ENCODE measurements at regions not wholly inside any gene's neighbourhood (a gene's known extent, or its start where the extent isn't known, plus 50 kb on each side); places are given as distances from the start of the nearest gene placed in this dataset.

GRCh38 chr1:72759486-72759885 lies 477.1 kb upstream of the NEGR1 start:
- TF ChIP-seq ZNF70 (CRISPR knock-in tag; IDR thresholded peaks at IDR 0.05) = no peak
- TF ChIP-seq PPARA (CRISPR knock-in tag; IDR thresholded peaks at IDR 0.05; ENCODE audit: borderline replicate concordance) = no peak
- no peak for TF ChIP-seq SNAI2 (CRISPR knock-in tag; IDR thresholded peaks at IDR 0.05)
- TF ChIP-seq, protein P1, sequence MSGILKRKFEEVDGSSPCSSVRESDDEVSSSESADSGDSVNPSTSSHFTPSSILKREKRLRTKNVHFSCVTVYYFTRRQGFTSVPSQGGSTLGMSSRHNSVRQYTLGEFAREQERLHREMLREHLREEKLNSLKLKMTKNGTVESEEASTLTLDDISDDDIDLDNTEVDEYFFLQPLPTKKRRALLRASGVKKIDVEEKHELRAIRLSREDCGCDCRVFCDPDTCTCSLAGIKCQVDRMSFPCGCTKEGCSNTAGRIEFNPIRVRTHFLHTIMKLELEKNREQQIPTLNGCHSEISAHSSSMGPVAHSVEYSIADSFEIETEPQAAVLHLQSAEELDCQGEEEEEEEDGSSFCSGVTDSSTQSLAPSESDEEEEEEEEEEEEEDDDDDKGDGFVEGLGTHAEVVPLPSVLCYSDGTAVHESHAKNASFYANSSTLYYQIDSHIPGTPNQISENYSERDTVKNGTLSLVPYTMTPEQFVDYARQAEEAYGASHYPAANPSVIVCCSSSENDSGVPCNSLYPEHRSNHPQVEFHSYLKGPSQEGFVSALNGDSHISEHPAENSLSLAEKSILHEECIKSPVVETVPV (CRISPR knock-in tag; IDR thresholded peaks at IDR 0.05) = no peak
- no peak for TF ChIP-seq GLIS3 (CRISPR knock-in tag; IDR thresholded peaks at IDR 0.05)
- no peak for TF ChIP-seq ZFP3 (CRISPR knock-in tag; IDR thresholded peaks at IDR 0.05)
- no peak for TF ChIP-seq ZC3H10 (CRISPR knock-in tag; IDR thresholded peaks at IDR 0.05)
- TF ChIP-seq ZNF565 (CRISPR knock-in tag; conservative IDR thresholded peaks at IDR 0.05; ENCODE audit: low read depth) = no peak
- TF ChIP-seq ISL1 (CRISPR knock-in tag; IDR thresholded peaks at IDR 0.05) = no peak
- no peak for TF ChIP-seq RARB (CRISPR knock-in tag; IDR thresholded peaks at IDR 0.05)
- no peak for TF ChIP-seq ZNF8 (CRISPR knock-in tag; IDR thresholded peaks at IDR 0.05)
- TF ChIP-seq, protein P2, sequence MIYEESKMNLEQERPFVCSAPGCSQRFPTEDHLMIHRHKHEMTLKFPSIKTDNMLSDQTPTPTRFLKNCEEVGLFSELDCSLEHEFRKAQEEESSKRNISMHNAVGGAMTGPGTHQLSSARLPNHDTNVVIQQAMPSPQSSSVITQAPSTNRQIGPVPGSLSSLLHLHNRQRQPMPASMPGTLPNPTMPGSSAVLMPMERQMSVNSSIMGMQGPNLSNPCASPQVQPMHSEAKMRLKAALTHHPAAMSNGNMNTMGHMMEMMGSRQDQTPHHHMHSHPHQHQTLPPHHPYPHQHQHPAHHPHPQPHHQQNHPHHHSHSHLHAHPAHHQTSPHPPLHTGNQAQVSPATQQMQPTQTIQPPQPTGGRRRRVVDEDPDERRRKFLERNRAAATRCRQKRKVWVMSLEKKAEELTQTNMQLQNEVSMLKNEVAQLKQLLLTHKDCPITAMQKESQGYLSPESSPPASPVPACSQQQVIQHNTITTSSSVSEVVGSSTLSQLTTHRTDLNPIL (CRISPR knock-in tag; IDR thresholded peaks at IDR 0.05; ENCODE audit: low read depth) = no peak
- no peak for TF ChIP-seq ARNTL (CRISPR knock-in tag; IDR thresholded peaks at IDR 0.05; ENCODE audit: borderline replicate concordance, low read depth)
- TF ChIP-seq BACH2 (CRISPR knock-in tag; IDR thresholded peaks at IDR 0.05; ENCODE audit: borderline replicate concordance) = no peak
- TF ChIP-seq POU6F1 (CRISPR knock-in tag; IDR thresholded peaks at IDR 0.05; ENCODE audit: borderline replicate concordance, low read depth) = no peak
- TF ChIP-seq TCF4 (CRISPR knock-in tag; IDR thresholded peaks at IDR 0.05; ENCODE audit: borderline replicate concordance) = no peak
- TF ChIP-seq, protein P3, sequence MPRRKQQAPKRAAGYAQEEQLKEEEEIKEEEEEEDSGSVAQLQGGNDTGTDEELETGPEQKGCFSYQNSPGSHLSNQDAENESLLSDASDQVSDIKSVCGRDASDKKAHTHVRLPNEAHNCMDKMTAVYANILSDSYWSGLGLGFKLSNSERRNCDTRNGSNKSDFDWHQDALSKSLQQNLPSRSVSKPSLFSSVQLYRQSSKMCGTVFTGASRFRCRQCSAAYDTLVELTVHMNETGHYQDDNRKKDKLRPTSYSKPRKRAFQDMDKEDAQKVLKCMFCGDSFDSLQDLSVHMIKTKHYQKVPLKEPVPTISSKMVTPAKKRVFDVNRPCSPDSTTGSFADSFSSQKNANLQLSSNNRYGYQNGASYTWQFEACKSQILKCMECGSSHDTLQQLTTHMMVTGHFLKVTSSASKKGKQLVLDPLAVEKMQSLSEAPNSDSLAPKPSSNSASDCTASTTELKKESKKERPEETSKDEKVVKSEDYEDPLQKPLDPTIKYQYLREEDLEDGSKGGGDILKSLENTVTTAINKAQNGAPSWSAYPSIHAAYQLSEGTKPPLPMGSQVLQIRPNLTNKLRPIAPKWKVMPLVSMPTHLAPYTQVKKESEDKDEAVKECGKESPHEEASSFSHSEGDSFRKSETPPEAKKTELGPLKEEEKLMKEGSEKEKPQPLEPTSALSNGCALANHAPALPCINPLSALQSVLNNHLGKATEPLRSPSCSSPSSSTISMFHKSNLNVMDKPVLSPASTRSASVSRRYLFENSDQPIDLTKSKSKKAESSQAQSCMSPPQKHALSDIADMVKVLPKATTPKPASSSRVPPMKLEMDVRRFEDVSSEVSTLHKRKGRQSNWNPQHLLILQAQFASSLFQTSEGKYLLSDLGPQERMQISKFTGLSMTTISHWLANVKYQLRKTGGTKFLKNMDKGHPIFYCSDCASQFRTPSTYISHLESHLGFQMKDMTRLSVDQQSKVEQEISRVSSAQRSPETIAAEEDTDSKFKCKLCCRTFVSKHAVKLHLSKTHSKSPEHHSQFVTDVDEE (CRISPR knock-in tag; IDR thresholded peaks at IDR 0.05) = no peak
- no peak for ATAC-seq

DNA sequence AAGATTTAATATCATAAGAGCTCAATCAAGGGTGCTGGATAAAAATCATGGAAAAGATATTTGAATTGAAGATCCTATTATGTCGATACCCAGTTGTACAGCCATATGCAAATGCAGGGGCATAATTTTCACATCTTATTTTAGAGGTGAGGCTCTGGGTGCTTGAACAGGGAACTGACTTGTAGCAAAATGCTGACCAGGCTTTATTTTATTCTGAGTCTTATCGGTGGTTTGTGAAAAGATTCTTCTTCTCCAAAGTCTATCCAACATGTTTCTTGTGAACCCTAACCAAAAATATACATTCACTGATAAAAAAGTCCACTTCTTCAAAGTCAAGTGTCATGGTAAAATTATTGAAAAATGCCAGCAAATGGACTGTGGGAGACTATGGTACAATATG lies 475.5 kb upstream of the NEGR1 start:
- no peak for ATAC-seq
- TF ChIP-seq OSR1 (CRISPR knock-in tag; IDR thresholded peaks at IDR 0.05) = no peak
- TF ChIP-seq ISL1 (CRISPR knock-in tag; IDR thresholded peaks at IDR 0.05) = no peak
- TF ChIP-seq, protein P3 (CRISPR knock-in tag; IDR thresholded peaks at IDR 0.05) = no peak
- no peak for TF ChIP-seq PATZ1 (CRISPR knock-in tag; IDR thresholded peaks at IDR 0.05; ENCODE audit: borderline replicate concordance)
- no peak for TF ChIP-seq TCF4 (CRISPR knock-in tag; IDR thresholded peaks at IDR 0.05; ENCODE audit: borderline replicate concordance)
- TF ChIP-seq RARB (CRISPR knock-in tag; IDR thresholded peaks at IDR 0.05) = no peak
- TF ChIP-seq, protein P2 (CRISPR knock-in tag; IDR thresholded peaks at IDR 0.05; ENCODE audit: low read depth) = no peak
- no peak for TF ChIP-seq ZC3H10 (CRISPR knock-in tag; IDR thresholded peaks at IDR 0.05)
- TF ChIP-seq GLIS3 (CRISPR knock-in tag; IDR thresholded peaks at IDR 0.05) = no peak
- TF ChIP-seq POU6F1 (CRISPR knock-in tag; IDR thresholded peaks at IDR 0.05; ENCODE audit: borderline replicate concordance, low read depth) = no peak
- no peak for TF ChIP-seq ZFP30 (CRISPR knock-in tag; IDR thresholded peaks at IDR 0.05)
- TF ChIP-seq BACH2 (CRISPR knock-in tag; IDR thresholded peaks at IDR 0.05; ENCODE audit: borderline replicate concordance) = no peak
- no peak for TF ChIP-seq ZFP3 (CRISPR knock-in tag; IDR thresholded peaks at IDR 0.05)
- TF ChIP-seq CSDC2 (CRISPR knock-in tag; IDR thresholded peaks at IDR 0.05) = no peak
- no peak for TF ChIP-seq PPARA (CRISPR knock-in tag; IDR thresholded peaks at IDR 0.05; ENCODE audit: borderline replicate concordance)
- no peak for TF ChIP-seq SNAI2 (CRISPR knock-in tag; IDR thresholded peaks at IDR 0.05)
